Epithelial cell of proximal tubule (primary cell): ENCODE measurements at regions not wholly inside any gene's neighbourhood (a gene's known extent, or its start where the extent isn't known, plus 50 kb on each side); places are given as distances from the start of the nearest gene placed in this dataset.

ENCODE experiments used
- DNase-seq: peaks from one replicate; pipeline ENCODE4 v3.0.0-alpha.2; 2011; ENCODE audit warnings: low read depth
- H3K4me3 ChIP-seq: 2 replicates; pipeline ENCODE4 v1.5.1; 2011; ENCODE audit warnings: low read depth, mild to moderate bottlenecking, low read length
- CTCF ChIP-seq: conservative IDR thresholded peaks from 2 replicates; pipeline ENCODE4 v1.5.1; 2012; ENCODE audit warnings: low read depth, mild to moderate bottlenecking, low read length

GRCh38 chr5:73344835-73345234 is 103.7 kb downstream of the FOXD1 start:
- DNase-seq = no peak
- TF ChIP-seq CTCF = no peak
- H3K4me3 ChIP-seq = no peak overlapping the region

DNA sequence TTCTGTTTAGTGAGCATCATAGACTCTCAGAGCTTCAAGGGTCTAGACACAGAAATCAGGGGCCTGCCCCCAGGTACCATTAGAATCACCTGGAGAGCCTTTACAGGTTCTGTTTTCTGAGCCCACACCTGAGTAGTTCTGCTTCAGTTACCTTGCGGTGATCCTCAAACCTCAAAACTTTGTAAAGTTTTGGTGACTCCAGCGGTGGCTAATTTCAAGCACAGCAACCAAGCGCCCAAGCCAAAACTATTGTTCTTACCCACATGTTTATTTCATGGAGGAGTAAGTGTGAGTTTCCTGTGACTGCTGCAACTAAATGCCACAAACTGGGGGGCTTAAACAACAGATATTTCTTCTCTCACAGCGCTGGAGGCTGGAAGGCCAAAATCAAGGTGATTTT is 108.9 kb downstream of the FOXD1 start:
- no peak for DNase-seq
- TF ChIP-seq CTCF = no peak
- H3K4me3 ChIP-seq = no peak overlapping the region

- DNase-seq = no peak
- H3K4me3 ChIP-seq = no peak overlapping the region
- TF ChIP-seq CTCF = no peak
Measured at GRCh38 chr5:73339051-73339575, 109.5 kb downstream of the FOXD1 start.

GRCh38 chr5:73338256-73339050 is 110.1 kb downstream of the FOXD1 start:
- DNase-seq = no peak
- no peak overlapping the region for H3K4me3 ChIP-seq
- TF ChIP-seq CTCF = no peak

DNA sequence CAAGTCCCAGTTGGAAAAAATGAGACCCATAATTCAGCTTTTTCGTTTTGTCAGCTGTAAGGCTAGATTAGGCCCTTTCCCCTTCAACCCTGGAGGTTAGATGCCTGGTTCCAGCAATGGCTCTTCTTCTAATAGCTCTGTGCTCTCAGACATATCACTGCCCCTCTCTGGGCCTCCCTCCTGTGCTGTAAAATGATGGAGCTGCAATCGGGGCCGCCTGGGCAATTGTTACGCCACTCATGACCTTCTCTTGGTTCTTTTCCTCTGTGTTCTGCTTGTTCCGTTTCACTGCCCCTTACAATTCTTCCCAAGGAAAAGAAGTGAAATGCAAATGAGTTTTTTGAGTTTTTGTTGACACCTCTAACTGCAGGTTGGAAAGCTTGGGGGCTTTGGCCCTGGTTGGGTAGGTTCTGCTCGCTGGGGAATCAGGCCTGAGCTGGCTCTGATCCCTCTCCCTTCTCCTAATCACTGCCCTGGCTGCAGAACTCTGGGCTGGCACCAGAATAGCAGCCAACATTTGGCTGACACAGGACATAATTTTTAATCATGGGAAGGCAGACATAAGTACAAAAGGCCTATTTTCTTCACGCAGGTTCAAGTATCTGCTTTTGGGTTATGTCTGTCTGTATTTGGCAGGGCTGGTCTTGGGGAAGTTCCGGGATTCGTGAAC is 110.9 kb downstream of the FOXD1 start:
- no peak overlapping the region for H3K4me3 ChIP-seq
- no peak for DNase-seq
- TF ChIP-seq CTCF = no peak

GRCh38 chr5:73336366-73336765 is 112.2 kb downstream of the FOXD1 start:
- no peak overlapping the region for H3K4me3 ChIP-seq
- TF ChIP-seq CTCF = no peak
- no peak for DNase-seq
